ACHN (cell line): ENCODE measurements at regions not wholly inside any gene's neighbourhood (a gene's known extent, or its start where the extent isn't known, plus 50 kb on each side); places are given as distances from the start of the nearest gene placed in this dataset.
A peak's percentile ranks its signal among the peaks of the same experiment; 100 is the strongest.
"Not testable (repeated sequence)": the region's sequence is repeated elsewhere in the genome, so short reads cannot be mapped to it uniquely, and the experiment has no call there.

Source experiments
- DNase-seq: peaks from one replicate; pipeline ENCODE4 v3.0.0-alpha.2; 2015
- in situ Hi-C: cut with HindIII; loops from 2 replicates; pipeline ENCODE4 v1.10.0; 2017; ENCODE audit warnings: low sequenced_read_pairs, low pct_ligation_motif_present, low pct_unique_long_range_greater_than_20kb

DNA sequence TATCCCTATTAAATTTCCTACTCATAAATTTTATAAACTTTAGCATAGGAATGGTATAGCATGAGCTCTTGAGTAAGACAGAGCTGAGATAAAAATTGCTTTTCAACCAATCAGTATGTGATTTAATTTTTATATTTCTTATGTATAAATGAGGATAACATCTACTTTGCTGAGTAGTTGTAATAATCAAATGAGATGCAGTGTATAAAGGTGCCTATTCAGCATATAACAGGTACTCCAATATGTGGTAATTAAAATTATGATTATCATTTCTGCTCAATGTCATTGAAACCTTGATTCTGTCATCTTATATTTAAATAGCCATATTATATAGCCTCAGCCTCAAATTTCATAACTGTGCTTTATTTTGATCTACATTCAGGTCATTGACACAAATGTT is 700.4 kb upstream of the SLC8A1 start:
- in situ Hi-C loops = no loop called here
- DNase-seq = no peak

- in situ Hi-C loops = no loop called here
- no peak for DNase-seq
Measured at GRCh38 chr2:41160439-41160838, 708.5 kb upstream of the SLC8A1 start.

DNA sequence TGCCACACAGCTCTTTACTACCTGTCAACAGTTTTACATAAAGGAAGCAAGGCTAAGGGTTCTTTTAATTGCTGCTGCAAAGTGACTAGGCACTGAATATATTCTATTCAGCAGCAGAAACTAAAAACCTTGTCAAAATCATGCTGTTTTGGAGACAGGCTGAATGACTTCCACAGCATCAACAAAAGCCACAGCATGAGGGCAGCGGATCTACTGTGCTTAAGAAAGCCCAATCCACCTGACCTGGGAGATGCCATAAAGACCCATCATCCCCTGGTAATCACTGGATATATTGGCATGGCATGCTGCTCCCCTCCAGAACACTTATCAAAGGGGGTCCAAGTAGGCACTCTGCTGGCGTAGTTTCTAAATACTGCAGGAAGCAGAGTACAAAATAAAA is 715.1 kb upstream of the SLC8A1 start:
- in situ Hi-C loops = no loop called here
- no peak for DNase-seq

GRCh38 chr2:41169744-41170143 is 717.9 kb upstream of the SLC8A1 start:
- DNase-seq = no peak
- in situ Hi-C loops = no loop called here

- no peak for DNase-seq
- in situ Hi-C loops = no loop called here
Measured at GRCh38 chr2:41170589-41170988, 718.7 kb upstream of the SLC8A1 start.

GRCh38 chr2:41180387-41180786 is 728.5 kb upstream of the SLC8A1 start:
- in situ Hi-C loops = no loop called here
- no peak for DNase-seq

- DNase-seq = no peak
- in situ Hi-C loops = no loop called here
Measured at GRCh38 chr2:41182961-41183360, 731.1 kb upstream of the SLC8A1 start.

GRCh38 chr2:41187376-41188122 is 735.7 kb upstream of the SLC8A1 start:
- DNase-seq = no peak
- in situ Hi-C loops = no loop called here

- in situ Hi-C loops = no loop called here
- DNase-seq = peak; percentile 92
Measured at GRCh38 chr2:41194230-41194629, 742.3 kb upstream of the SLC8A1 start.

DNA sequence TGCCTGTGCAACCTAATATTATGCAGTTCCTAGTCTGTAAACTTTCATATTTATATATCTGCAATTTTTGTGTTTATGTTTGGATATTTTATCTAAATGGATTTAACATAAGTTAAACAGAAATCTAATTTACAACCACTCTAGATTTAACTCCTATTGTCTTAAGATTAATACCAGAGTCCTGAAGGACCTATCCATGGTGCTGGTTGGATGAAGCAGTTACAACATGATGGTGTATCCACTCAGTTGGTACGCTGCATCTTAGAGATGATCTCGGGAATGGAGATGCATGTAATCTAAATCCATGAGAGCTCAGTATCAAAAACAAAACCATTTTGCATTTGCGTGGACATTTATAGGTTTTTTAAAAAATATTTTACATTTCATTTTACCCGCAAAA is 745.9 kb upstream of the SLC8A1 start:
- peak; percentile 8 for DNase-seq
- in situ Hi-C loops = no loop called here

DNA sequence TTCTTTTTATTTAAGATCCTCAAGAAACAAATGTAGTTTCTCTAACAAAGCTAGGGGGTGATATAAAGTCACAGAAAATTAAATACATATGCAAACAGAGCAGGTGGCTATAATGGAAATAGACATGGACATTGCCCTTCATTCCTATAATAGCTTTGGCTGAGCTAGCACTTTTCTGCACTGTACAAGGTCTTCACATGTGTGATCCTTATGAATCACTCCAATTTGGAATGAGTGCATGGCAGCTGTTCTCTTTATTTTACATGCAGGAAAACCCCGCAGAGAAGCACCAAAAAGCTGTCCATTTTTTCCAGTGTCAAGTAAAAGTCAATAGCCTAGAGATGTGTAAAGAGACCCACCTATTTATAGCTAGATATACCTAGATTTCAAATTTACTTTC is 747.4 kb upstream of the SLC8A1 start:
- in situ Hi-C loops = no loop called here
- no peak for DNase-seq

DNA sequence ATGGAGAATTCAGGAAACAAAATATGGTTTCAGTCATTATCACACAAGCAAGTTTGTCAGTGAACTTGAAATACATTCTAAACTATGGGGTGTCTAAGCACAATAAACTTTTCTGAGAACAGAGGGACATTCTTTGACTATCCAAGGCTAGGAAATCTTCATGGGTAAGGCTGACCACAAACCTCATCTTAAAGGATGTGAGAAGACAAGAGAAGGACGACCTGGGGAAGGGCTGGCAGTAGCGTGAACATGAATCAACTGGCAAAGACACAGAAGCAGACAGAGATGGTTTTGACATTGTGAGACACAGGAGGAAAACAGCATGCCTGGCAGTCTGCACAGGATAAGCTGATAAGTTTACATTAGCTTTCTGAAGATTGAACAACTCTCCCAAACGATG is 752.4 kb upstream of the SLC8A1 start:
- in situ Hi-C loops = no loop called here
- DNase-seq = no peak

DNA sequence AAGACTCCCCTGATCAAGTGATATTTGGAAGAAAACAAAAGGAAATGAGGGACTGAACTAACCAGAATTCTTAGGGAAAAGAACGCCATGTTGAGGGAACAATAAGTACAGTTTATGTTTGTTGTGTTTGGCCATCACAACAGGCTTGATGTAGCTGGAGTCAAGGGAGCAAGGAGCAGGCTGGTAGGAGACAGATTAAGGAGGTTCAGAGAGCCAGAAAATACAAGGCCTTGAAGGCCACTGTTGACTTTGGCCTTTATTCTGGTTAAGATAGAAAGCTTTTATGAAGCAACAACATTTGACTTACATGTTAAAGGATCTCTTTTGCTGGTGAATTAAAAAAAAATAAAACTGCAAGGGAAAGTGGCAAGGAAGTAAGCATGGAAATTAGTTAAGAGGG is 754.1 kb upstream of the SLC8A1 start:
- in situ Hi-C loops = no loop called here
- no peak for DNase-seq

DNA sequence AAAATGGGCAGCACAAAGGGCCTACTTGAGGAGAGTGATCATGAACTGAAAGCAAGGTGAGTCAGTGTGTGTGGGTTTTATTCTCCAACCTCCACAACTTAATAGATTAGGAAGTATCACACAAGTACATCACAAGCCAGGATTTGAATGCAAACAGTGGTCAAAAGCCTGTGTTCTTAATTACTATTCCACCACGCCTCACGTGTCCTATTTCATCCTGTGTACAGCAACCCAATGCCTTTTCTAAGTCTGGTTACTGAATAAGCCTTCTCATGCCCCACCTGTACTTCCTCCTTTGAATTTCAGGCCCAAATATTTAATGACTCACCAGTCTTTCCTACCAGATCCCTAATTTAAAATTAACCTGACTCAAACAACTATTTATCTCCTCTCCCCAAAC is 755.7 kb upstream of the SLC8A1 start:
- DNase-seq = no peak
- in situ Hi-C loops = no loop called here

DNA sequence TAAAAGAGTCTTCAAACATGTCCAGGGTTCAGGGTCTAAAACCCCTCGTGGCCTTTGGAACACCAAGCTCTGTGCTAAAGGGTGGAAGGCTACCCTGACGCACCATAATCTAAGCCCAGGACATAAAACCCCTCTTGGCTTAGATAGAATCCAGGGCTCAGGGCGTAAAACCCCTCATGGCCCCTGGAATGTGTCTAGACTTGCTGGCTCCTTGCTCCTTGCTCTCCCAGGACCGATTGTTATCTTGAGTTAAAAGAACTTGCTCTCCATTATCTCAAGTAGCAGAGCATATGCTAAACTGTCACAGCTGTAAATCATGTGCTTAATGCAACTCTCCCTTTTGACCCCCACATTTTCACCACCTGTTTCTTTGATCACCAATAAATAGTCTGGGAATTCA is 758.1 kb upstream of the SLC8A1 start:
- in situ Hi-C loops, DNase-seq: not testable (repeated sequence)

DNA sequence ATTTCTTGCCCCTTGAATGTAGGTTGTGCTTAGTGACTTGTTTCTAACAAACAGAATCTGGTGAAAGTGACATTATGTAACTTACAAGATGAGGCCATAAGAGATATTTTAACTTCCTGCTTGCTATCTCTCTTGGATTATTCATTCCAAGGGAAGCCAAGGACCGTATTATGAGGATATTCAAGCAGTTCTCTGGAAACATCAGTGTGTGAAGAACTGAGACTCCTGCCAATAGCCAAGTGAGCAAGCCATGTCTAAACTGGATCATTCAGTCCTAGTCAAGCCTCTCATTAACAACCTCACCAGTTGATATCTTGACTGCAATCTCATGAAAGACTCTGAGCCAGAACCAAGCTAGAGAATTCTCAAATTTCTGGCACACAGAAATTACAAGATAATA is 765.1 kb upstream of the SLC8A1 start:
- in situ Hi-C loops = no loop called here
- DNase-seq = no peak

DNA sequence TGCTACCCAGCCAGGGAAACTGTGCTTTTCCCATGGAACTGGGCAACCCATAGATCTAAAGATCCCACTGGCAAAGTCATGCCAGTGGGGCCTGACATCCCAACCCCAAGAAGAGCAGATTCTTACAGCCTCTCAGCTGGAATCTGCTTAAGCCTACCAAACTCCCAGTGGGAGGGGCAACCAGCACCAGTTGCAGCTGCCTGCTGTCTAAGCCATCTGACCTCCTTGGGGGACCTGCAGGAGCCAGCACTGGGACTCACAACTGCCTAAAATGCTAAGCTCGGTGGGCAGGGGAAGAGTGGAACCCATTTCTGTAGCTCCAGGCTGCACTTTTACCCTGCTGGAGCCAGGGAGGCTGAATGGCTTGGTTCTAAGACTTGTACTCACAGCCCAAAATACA is 770.7 kb upstream of the SLC8A1 start:
- in situ Hi-C loops = no loop called here
- DNase-seq = no peak

GRCh38 chr2:41234093-41234492 is 782.2 kb upstream of the SLC8A1 start:
- DNase-seq = no peak
- in situ Hi-C loops = no loop called here

DNA sequence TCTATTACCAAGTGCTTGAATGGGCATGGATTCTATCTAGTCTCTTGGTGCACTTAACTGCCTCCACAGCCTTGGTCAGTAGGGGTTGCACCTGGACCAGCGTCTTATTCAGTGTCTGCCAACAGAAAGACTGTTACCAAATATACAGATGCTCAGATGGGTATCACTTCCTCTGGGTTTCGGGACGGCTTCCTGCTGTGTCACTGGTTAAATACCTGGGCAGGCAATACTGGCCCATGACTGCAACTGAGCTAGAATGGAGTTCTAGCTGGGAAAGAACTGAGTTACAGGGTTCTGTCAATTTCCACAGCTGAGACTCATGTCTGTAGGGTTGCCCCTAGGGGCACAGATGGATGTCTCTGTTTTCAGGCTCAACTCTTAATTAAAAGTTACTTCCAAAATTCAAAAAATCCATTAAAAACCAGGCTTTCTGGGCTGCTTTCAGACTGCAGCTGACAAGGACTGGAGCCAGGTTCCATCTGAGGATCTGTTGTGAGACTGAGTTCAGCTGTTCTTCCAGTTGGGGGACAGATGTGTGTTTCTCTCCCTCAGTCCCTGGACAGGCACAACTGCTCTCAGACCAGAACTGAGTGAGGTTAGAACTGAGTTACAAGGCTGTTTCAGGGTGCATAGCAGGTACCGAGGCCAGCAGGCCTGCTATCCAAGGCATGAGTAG is 789.6 kb upstream of the SLC8A1 start:
- no peak for DNase-seq
- in situ Hi-C loops = no loop called here

DNA sequence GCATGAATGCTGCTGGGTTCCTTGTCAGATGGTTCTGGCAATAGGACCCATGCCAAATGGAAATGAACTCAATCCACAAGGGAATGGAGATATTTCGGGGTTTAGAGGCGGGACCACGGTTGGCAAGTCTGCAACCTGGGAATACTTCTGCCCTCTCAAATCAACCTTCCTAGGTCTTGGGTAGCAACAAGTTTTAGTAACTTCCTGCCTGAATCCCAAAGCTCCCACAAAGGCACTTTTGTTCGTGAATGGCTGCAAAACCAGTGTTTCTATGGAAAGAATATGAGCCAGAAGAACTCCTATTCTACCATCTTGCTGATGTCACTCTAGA is 790.1 kb upstream of the SLC8A1 start:
- in situ Hi-C loops = no loop called here
- DNase-seq = no peak
